ENCODE measurements at regions not wholly inside any gene's neighbourhood (a gene's known extent, or its start where the extent isn't known, plus 50 kb on each side); places are given as distances from the start of the nearest gene placed in this dataset.

GRCh38 chr18:43965691-43966090 lies 688.4 kb upstream of the SYT4 start:
- TF ChIP-seq CTCF (IDR thresholded peaks at IDR 0.05) (no peak), POLR2A (IDR thresholded peaks at IDR 0.05) (no peak)
